Mesothelial cell of epicardium (in vitro differentiated cells): ENCODE measurements at regions not wholly inside any gene's neighbourhood (a gene's known extent, or its start where the extent isn't known, plus 50 kb on each side); places are given as distances from the start of the nearest gene placed in this dataset.

Experiments used
- DNase-seq, 2 experiments: peaks; one replicate each; pipeline ENCODE4 v3.0.0; 2021; ENCODE audit warnings: low spot score in 2 of 2; ENCODE audit not compliant: unreplicated experiment in 2 of 2
- H3K27ac Mint-ChIP-seq: 2 replicates; pipeline ENCODE4 v1.8.0; 2021; ENCODE audit warnings: mixed read lengths
- H3K27me3 Mint-ChIP-seq: 2 replicates; pipeline ENCODE4 v1.8.0; 2021; ENCODE audit warnings: low read depth, mixed read lengths
- H3K36me3 Mint-ChIP-seq: 2 replicates; pipeline ENCODE4 v1.8.0; 2021; ENCODE audit warnings: mixed read lengths
- H3K4me1 Mint-ChIP-seq: 2 replicates; pipeline ENCODE4 v1.8.0; 2021; ENCODE audit warnings: mixed read lengths
- H3K4me3 Mint-ChIP-seq: 2 replicates; pipeline ENCODE4 v1.8.0; 2021; ENCODE audit warnings: mild to moderate bottlenecking, moderate library complexity, mixed read lengths
- H3K9me3 Mint-ChIP-seq: 2 replicates; pipeline ENCODE4 v1.8.0; 2021; ENCODE audit warnings: mixed read lengths
- CTCF ChIP-seq: fragments of 200-600 bp; sonication (generic); IDR thresholded peaks from one replicate; pipeline ENCODE4 v1.5.0; 2021; ENCODE audit warnings: antibody characterized with exemption; ENCODE audit not compliant: unreplicated experiment

- Mint-ChIP-seq H3K36me3 (peaks cover 10% of the 10 kb centered on the region), H3K4me1 (no peaks in the 10 kb centered on the region)
Observed at GRCh38 chr7:17396692-17397091, 98.2 kb downstream of the AHR start.

GRCh38 chr7:17401791-17402627, 103.6 kb downstream of the AHR start:
- DNase-seq: no peak
- H3K36me3 Mint-ChIP-seq: no peaks in the 10 kb centered on the region
- H3K9me3 Mint-ChIP-seq: peaks cover 4% of the 10 kb centered on the region
- H3K4me3 Mint-ChIP-seq: no peak overlapping the region
- H3K4me1 Mint-ChIP-seq: peaks cover 4% of the 10 kb centered on the region
- H3K27me3 Mint-ChIP-seq: no peaks in the 10 kb centered on the region
- no peak for TF ChIP-seq CTCF
- no peak overlapping the region for H3K27ac Mint-ChIP-seq

More at GRCh38 chr7:17396692-17397091, 98.2 kb downstream of the AHR start:
- Mint-ChIP-seq H3K27me3 (no peaks in the 10 kb centered on the region), H3K4me3 (no peak overlapping the region), H3K9me3 (peaks cover 41% of the 10 kb centered on the region), H3K27ac (no peak overlapping the region)
- no peak for DNase-seq
- TF ChIP-seq CTCF: no peak

- Mint-ChIP-seq H3K4me1 (peaks cover 4% of the 10 kb centered on the region), H3K27me3 (no peaks in the 10 kb centered on the region), H3K4me3 (no peak overlapping the region), H3K36me3 (no peaks in the 10 kb centered on the region), H3K27ac (no peak overlapping the region), H3K9me3 (peaks cover 1% of the 10 kb centered on the region)
- no peak for DNase-seq
- no peak for TF ChIP-seq CTCF
Observed at GRCh38 chr7:17402628-17403278, 104.3 kb downstream of the AHR start.

- Mint-ChIP-seq H3K4me1 (peaks cover 4% of the 10 kb centered on the region), H3K36me3 (no peaks in the 10 kb centered on the region), H3K9me3 (no peaks in the 10 kb centered on the region), H3K27me3 (no peaks in the 10 kb centered on the region), H3K4me3 (no peak overlapping the region), H3K27ac (no peak overlapping the region)
- no peak for DNase-seq
- no peak for TF ChIP-seq CTCF
Observed at GRCh38 chr7:17404006-17404405, 105.6 kb downstream of the AHR start.

GRCh38 chr7:17405786-17406185, 107.3 kb downstream of the AHR start:
- H3K4me1 Mint-ChIP-seq: peaks cover 4% of the 10 kb centered on the region
- H3K27me3 Mint-ChIP-seq: no peaks in the 10 kb centered on the region
- TF ChIP-seq CTCF: no peak
- H3K27ac Mint-ChIP-seq: no peak overlapping the region
- no peak for DNase-seq
- no peak overlapping the region for H3K4me3 Mint-ChIP-seq
- no peaks in the 10 kb centered on the region for H3K36me3 Mint-ChIP-seq
- H3K9me3 Mint-ChIP-seq: no peaks in the 10 kb centered on the region
